ENCODE measurements at regions not wholly inside any gene's neighbourhood (a gene's known extent, or its start where the extent isn't known, plus 50 kb on each side); places are given as distances from the start of the nearest gene placed in this dataset.

DNA sequence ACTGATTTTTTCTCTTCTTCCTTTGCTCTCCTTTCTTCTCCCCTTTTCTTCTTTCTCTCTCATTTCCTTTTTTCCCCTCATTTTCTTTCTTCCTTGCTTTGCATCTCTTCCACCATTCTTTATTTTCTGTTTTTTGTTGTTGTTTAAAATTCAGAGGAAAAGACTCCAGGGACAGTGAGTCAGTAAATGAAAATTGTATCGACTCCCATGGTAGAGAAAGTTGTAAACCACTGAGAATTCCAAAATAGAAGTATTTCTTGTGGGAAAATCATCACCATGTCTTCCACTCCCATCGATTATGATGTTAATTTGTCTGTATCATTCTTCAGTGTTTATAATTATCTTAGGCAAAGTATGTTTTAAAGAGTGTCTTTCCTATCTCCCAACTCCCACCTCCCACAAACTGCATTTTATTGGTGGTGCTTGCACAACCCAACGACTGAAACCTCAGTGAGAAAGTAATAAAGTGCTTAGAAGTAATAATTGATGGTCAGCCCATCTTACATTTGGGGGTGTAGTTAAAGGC, 134.3 kb downstream of the IRS1 start:
- Histone ChIP-seq H3K9me3 (ENCODE audit: control insufficient read depth in 2 of 2, low read length in 2 of 2) (no peaks in the 10 kb centered on the region), H3K36me3 (ENCODE audit: control insufficient read depth in 2 of 2, insufficient read depth in 2 of 2, low read length in 2 of 2) (no peaks in the 10 kb centered on the region), H3K4me1 (ENCODE audit: control insufficient read depth, insufficient read depth, low read length) (peaks cover 17% of the 10 kb centered on the region), H3K27me3 (ENCODE audit: control insufficient read depth in 1 of 2, insufficient read depth in 2 of 2, low read length in 2 of 2) (no peaks in the 10 kb centered on the region), H3K9ac (ENCODE audit: low read length in 2 of 2) (no peak overlapping the region), H3K27ac (ENCODE audit: low read length) (no peak overlapping the region), H3K4me3 (ENCODE audit: low read length in 2 of 2) (no peak overlapping the region)

DNA sequence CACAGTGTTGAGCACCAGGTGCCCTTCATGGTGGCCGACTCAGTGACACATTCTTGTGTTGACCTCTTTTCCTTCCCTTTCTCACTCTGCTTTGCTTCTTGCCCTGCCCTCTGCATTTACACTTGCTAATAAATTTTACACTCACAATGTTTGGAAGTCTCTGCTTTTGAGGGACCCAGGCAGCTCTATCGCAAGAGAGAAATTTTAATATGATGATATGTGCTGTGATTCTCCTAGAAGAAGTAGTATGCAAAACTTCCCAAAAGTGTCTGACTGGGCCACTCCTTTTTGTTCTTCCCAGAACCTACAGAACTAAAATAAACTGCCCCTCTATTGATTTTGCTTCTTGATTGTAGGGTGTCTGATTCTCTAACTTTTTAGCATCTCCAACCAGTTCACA, 135.0 kb downstream of the IRS1 start:
- Histone ChIP-seq H3K9ac (ENCODE audit: low read length in 2 of 2) (no peak overlapping the region), H3K27ac (ENCODE audit: low read length) (no peak overlapping the region), H3K4me1 (ENCODE audit: control insufficient read depth, insufficient read depth, low read length) (peaks cover 18% of the 10 kb centered on the region), H3K27me3 (ENCODE audit: control insufficient read depth in 1 of 2, insufficient read depth in 2 of 2, low read length in 2 of 2) (no peaks in the 10 kb centered on the region), H3K4me3 (ENCODE audit: low read length in 2 of 2) (no peak overlapping the region), H3K9me3 (ENCODE audit: control insufficient read depth in 2 of 2, low read length in 2 of 2) (no peaks in the 10 kb centered on the region), H3K36me3 (ENCODE audit: control insufficient read depth in 2 of 2, insufficient read depth in 2 of 2, low read length in 2 of 2) (no peaks in the 10 kb centered on the region)

DNA sequence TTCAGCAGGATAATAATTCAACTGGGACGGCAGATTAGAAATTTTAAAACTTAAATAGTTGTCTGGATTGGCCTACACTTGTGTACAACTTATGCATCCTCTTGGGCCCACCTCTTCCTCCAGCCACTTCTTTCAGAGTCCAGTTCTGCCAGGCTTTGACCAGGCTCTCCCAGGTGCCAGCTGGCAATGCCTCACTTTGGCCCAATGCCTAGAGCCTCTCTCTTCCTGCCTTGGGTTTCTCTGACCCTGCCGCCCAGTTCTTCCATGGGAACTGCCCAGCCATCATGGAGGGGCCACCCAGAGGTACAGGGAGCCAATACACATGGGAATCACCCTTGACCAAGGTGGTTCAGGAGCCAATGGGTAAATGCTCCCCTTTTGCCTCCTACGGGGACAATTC, 135.5 kb downstream of the IRS1 start:
- Histone ChIP-seq H3K27ac (ENCODE audit: low read length) (no peak overlapping the region), H3K4me1 (ENCODE audit: control insufficient read depth, insufficient read depth, low read length) (peaks cover 18% of the 10 kb centered on the region), H3K27me3 (ENCODE audit: control insufficient read depth in 1 of 2, insufficient read depth in 2 of 2, low read length in 2 of 2) (no peaks in the 10 kb centered on the region), H3K36me3 (ENCODE audit: control insufficient read depth in 2 of 2, insufficient read depth in 2 of 2, low read length in 2 of 2) (no peaks in the 10 kb centered on the region), H3K4me3 (ENCODE audit: low read length in 2 of 2) (no peak overlapping the region), H3K9me3 (ENCODE audit: control insufficient read depth in 2 of 2, low read length in 2 of 2) (no peaks in the 10 kb centered on the region), H3K9ac (ENCODE audit: low read length in 2 of 2) (no peak overlapping the region)

DNA sequence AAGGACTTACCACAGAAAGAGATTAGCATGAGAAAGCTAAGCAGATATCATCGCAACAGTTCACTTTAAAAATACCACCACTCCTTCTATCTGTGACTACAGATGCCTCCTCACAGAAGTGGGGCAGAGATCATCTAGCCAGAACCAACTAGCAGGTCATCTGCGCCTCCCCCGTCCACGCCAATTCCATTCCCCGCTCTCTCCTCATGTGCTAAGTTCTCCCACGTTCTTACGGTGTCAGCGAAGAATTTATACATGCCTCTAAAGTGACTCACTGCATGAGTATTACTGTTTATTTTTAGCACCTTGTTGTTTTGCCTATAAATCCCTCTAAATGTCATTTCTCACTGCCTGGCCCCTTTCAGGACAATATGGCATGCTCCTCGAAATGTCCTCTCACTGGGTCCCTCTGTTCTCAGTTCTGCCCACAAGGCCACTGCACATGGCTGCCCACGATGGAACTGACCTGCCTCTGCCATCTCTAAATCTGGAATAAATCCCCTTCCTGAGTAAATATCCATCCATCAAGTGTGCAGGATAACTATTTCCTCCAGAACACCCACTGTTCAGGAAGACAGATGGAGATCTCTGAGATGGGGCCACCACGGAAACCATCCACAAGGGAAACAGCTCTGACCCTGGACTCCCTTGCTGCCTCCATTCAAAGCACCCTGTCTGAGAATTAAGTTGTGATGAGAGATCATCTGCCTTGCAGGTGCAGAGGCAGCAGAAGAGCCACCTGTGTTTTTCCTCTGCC, 137.7 kb downstream of the IRS1 start:
- no peaks in the 10 kb centered on the region for H3K36me3 ChIP-seq (ENCODE audit: control insufficient read depth in 2 of 2, insufficient read depth in 2 of 2, low read length in 2 of 2)
- peaks cover 20% of the 10 kb centered on the region for H3K4me1 ChIP-seq (ENCODE audit: control insufficient read depth, insufficient read depth, low read length)
- H3K9ac ChIP-seq (ENCODE audit: low read length in 2 of 2): no peak overlapping the region
- H3K4me3 ChIP-seq (ENCODE audit: low read length in 2 of 2): no peak overlapping the region
- peak overlapping the region; percentile 32 for H3K27ac ChIP-seq (ENCODE audit: low read length)
- H3K27me3 ChIP-seq (ENCODE audit: control insufficient read depth in 1 of 2, insufficient read depth in 2 of 2, low read length in 2 of 2): no peaks in the 10 kb centered on the region
- no peaks in the 10 kb centered on the region for H3K9me3 ChIP-seq (ENCODE audit: control insufficient read depth in 2 of 2, low read length in 2 of 2)

DNA sequence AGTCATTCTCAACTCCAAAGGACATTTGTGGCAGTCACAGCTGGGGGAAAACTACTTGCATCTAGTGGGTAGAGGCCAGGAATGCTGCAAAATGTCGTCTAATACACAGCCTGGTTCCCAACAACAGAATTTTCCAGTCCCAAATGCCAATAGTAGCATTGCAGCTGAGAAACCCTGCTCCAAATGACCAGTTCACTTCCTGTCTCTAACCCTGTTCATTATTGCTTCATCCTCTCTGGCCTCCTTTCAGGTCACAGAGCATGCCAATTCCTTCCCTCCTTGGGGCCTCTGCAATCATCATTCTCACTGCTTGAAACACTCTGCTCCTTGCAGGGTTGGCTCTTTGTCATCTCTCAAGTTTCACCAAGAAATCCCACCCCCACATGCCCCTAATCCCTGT, 139.1 kb downstream of the IRS1 start:
- no peaks in the 10 kb centered on the region for H3K27me3 ChIP-seq (ENCODE audit: control insufficient read depth in 1 of 2, insufficient read depth in 2 of 2, low read length in 2 of 2)
- H3K4me3 ChIP-seq (ENCODE audit: low read length in 2 of 2): no peak overlapping the region
- H3K9ac ChIP-seq (ENCODE audit: low read length in 2 of 2): peak overlapping the region in 1 of 2 donors; percentile 5
- peak overlapping the region; percentile 3 for H3K27ac ChIP-seq (ENCODE audit: low read length)
- H3K36me3 ChIP-seq (ENCODE audit: control insufficient read depth in 2 of 2, insufficient read depth in 2 of 2, low read length in 2 of 2): no peaks in the 10 kb centered on the region
- H3K4me1 ChIP-seq (ENCODE audit: control insufficient read depth, insufficient read depth, low read length): peaks cover 20% of the 10 kb centered on the region
- no peaks in the 10 kb centered on the region for H3K9me3 ChIP-seq (ENCODE audit: control insufficient read depth in 2 of 2, low read length in 2 of 2)

DNA sequence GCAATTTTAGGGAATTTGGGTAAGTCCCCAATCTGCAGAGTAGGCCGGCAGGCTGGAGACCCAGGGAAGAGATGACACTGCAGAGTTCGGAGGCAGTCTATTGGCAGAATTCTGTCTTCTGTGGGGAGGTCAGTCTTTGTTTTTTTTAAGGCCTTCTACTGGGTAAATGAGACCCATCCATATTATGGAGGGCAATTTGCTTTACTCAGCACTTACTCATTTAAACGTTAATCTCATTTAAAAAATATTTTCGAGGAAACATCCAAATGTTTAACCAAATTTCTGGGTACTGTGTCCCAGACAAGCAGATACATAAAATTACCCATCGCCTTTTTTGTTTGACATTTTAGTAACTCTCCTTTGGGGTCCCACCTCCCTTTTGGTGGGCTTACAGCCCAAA, 139.5 kb downstream of the IRS1 start:
- Histone ChIP-seq H3K9ac (ENCODE audit: low read length in 2 of 2) (peak overlapping the region in 1 of 2 donors; percentile 5), H3K4me1 (ENCODE audit: control insufficient read depth, insufficient read depth, low read length) (peaks cover 20% of the 10 kb centered on the region)

DNA sequence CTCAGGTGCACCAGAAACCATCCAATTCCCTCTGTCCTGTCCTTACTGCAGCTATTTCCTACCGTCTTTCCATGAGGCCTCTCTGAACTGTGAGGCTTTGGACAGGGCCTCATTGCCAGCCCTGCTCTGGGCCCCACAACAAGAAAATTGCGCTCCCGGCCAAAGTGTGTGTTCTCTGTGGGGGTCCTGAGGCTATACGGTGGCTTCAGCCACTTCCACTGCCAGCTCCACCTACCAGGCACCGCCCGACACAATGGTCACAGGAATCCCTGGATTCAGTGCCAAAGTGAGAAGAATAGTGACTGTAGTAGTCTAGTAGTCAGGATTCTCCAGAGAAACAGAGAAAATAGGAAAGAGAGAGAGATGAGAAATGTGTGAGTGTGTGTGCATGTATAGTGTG, 140.2 kb downstream of the IRS1 start:
- Histone ChIP-seq H3K4me3 (ENCODE audit: low read length in 2 of 2) (no peak overlapping the region), H3K27me3 (ENCODE audit: control insufficient read depth in 1 of 2, insufficient read depth in 2 of 2, low read length in 2 of 2) (no peaks in the 10 kb centered on the region), H3K27ac (ENCODE audit: low read length) (no peak overlapping the region), H3K9me3 (ENCODE audit: control insufficient read depth in 2 of 2, low read length in 2 of 2) (no peaks in the 10 kb centered on the region), H3K9ac (ENCODE audit: low read length in 2 of 2) (no peak overlapping the region), H3K4me1 (ENCODE audit: control insufficient read depth, insufficient read depth, low read length) (peaks cover 20% of the 10 kb centered on the region), H3K36me3 (ENCODE audit: control insufficient read depth in 2 of 2, insufficient read depth in 2 of 2, low read length in 2 of 2) (no peaks in the 10 kb centered on the region)

More for the DNA sequence above, 139.5 kb downstream of the IRS1 start:
- H3K27ac ChIP-seq (ENCODE audit: low read length): peak overlapping the region; percentile 3
- no peaks in the 10 kb centered on the region for H3K9me3 ChIP-seq (ENCODE audit: control insufficient read depth in 2 of 2, low read length in 2 of 2)
- no peak overlapping the region for H3K4me3 ChIP-seq (ENCODE audit: low read length in 2 of 2)
- H3K27me3 ChIP-seq (ENCODE audit: control insufficient read depth in 1 of 2, insufficient read depth in 2 of 2, low read length in 2 of 2): no peaks in the 10 kb centered on the region
- H3K36me3 ChIP-seq (ENCODE audit: control insufficient read depth in 2 of 2, insufficient read depth in 2 of 2, low read length in 2 of 2): no peaks in the 10 kb centered on the region

DNA sequence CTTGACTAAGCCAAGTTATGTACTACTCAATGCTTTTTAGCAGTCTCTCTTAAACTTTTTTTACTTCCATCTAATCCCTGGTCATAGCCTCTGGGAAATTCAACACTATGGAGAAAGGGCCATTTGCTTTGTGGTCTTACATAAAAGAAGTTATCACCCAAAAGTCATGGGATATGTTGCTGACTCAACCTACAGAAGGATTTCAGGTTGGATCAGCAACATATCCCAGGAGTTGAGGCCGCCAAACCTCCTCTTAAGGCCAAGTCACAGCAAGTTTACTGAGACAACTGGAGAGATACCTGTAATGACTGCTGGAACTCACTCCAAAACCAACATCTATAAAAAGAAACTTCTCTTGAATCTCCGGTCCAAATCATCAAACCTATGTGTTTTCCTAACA, 141.1 kb downstream of the IRS1 start:
- no peaks in the 10 kb centered on the region for H3K36me3 ChIP-seq (ENCODE audit: control insufficient read depth in 2 of 2, insufficient read depth in 2 of 2, low read length in 2 of 2)
- no peak overlapping the region for H3K9ac ChIP-seq (ENCODE audit: low read length in 2 of 2)
- no peaks in the 10 kb centered on the region for H3K27me3 ChIP-seq (ENCODE audit: control insufficient read depth in 1 of 2, insufficient read depth in 2 of 2, low read length in 2 of 2)
- H3K4me3 ChIP-seq (ENCODE audit: low read length in 2 of 2): no peak overlapping the region
- peaks cover 19% of the 10 kb centered on the region for H3K4me1 ChIP-seq (ENCODE audit: control insufficient read depth, insufficient read depth, low read length)
- no peak overlapping the region for H3K27ac ChIP-seq (ENCODE audit: low read length)
- no peaks in the 10 kb centered on the region for H3K9me3 ChIP-seq (ENCODE audit: control insufficient read depth in 2 of 2, low read length in 2 of 2)

DNA sequence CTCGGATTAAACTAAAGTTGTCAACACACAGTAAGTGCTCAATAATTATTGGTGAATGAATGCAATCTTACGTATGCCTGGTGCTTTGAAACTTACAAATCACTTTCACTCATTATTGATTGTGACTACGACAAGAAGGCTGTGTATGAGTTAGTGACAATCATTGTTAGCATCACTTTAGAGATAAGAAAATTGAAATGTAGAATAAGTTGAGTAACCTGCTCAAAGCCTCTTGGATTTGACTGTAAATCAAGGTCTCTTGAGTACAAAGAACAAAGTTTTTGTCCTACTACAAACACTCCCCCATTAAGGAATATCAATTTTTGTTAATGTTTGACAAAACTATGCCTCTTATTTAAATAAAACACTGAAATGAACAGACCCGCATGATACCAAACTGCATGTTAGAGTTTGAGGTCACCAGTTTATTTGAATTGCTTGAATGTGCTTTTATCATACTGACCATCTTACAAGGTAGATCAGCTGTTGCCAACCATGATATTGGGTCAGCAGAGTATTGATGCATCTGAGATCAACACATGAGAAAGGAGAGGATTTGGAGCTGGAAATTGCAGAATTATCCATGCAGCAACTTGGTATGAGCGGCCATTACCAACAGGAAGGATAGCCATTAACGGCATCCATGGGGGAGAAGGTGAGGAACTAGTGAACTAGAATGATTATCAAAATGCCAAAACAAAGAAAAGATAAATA, 142.1 kb downstream of the IRS1 start:
- Histone ChIP-seq H3K9me3 (ENCODE audit: control insufficient read depth in 2 of 2, low read length in 2 of 2) (no peaks in the 10 kb centered on the region), H3K27ac (ENCODE audit: low read length) (no peak overlapping the region), H3K4me3 (ENCODE audit: low read length in 2 of 2) (no peak overlapping the region)

DNA sequence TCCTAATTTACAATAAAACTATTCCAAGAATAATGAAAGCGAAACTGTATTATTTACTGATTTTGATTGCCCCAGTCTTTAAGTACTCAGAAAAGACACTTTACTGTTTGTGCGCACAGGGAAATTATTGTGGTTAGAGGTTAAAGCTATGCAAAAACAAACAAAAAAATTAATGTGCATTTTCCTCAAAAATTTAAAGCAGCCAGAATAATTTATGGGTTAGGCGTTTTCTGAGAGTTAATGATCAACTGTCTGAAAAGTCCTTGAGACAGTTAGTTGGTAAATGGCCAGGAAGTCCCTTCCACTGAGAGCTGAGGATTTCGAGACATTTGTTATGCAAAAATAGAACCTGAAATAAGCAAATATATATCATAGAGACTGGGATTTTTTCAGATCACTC, 143.3 kb downstream of the IRS1 start:
- Histone ChIP-seq H3K9ac (ENCODE audit: low read length in 2 of 2) (no peak overlapping the region), H3K9me3 (ENCODE audit: control insufficient read depth in 2 of 2, low read length in 2 of 2) (no peaks in the 10 kb centered on the region), H3K4me1 (ENCODE audit: control insufficient read depth, insufficient read depth, low read length) (peaks cover 7% of the 10 kb centered on the region), H3K4me3 (ENCODE audit: low read length in 2 of 2) (no peak overlapping the region), H3K27me3 (ENCODE audit: control insufficient read depth in 1 of 2, insufficient read depth in 2 of 2, low read length in 2 of 2) (no peaks in the 10 kb centered on the region), H3K36me3 (ENCODE audit: control insufficient read depth in 2 of 2, insufficient read depth in 2 of 2, low read length in 2 of 2) (no peaks in the 10 kb centered on the region), H3K27ac (ENCODE audit: low read length) (no peak overlapping the region)

More for the DNA sequence above, 142.1 kb downstream of the IRS1 start:
- H3K36me3 ChIP-seq (ENCODE audit: control insufficient read depth in 2 of 2, insufficient read depth in 2 of 2, low read length in 2 of 2): no peaks in the 10 kb centered on the region
- no peak overlapping the region for H3K9ac ChIP-seq (ENCODE audit: low read length in 2 of 2)
- H3K4me1 ChIP-seq (ENCODE audit: control insufficient read depth, insufficient read depth, low read length): peaks cover 18% of the 10 kb centered on the region
- H3K27me3 ChIP-seq (ENCODE audit: control insufficient read depth in 1 of 2, insufficient read depth in 2 of 2, low read length in 2 of 2): no peaks in the 10 kb centered on the region

DNA sequence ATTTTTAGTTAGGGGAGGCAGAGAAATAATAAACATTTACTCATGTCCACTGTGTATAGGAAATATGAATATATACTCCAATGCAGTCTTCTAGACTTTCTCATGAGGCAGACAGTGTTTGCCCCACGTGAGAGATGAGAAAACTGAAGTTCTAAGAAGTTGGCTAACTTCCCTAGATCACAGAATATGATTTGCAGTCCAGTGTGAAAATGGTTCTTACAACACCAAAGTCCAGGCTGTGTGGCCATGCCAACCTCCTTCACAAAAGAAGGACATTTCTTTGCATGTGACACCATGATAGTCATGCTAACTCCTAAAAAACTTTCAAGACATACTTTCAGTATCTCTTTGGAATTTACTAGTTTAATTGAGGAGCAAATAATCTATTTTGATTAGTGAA, 143.7 kb downstream of the IRS1 start:
- no peak overlapping the region for H3K27ac ChIP-seq (ENCODE audit: low read length)
- peaks cover 7% of the 10 kb centered on the region for H3K4me1 ChIP-seq (ENCODE audit: control insufficient read depth, insufficient read depth, low read length)
- no peaks in the 10 kb centered on the region for H3K36me3 ChIP-seq (ENCODE audit: control insufficient read depth in 2 of 2, insufficient read depth in 2 of 2, low read length in 2 of 2)
- H3K9ac ChIP-seq (ENCODE audit: low read length in 2 of 2): no peak overlapping the region
- H3K4me3 ChIP-seq (ENCODE audit: low read length in 2 of 2): no peak overlapping the region
- H3K27me3 ChIP-seq (ENCODE audit: control insufficient read depth in 1 of 2, insufficient read depth in 2 of 2, low read length in 2 of 2): no peaks in the 10 kb centered on the region
- H3K9me3 ChIP-seq (ENCODE audit: control insufficient read depth in 2 of 2, low read length in 2 of 2): no peaks in the 10 kb centered on the region
